ENCODE measurements at regions not wholly inside any gene's neighbourhood (a gene's known extent, or its start where the extent isn't known, plus 50 kb on each side); places are given as distances from the start of the nearest gene placed in this dataset.
A peak's percentile ranks its signal among the peaks of the same experiment; 100 is the strongest.
"Not testable (repeated sequence)": the region's sequence is repeated elsewhere in the genome, so short reads cannot be mapped to it uniquely, and the experiment has no call there.

DNA sequence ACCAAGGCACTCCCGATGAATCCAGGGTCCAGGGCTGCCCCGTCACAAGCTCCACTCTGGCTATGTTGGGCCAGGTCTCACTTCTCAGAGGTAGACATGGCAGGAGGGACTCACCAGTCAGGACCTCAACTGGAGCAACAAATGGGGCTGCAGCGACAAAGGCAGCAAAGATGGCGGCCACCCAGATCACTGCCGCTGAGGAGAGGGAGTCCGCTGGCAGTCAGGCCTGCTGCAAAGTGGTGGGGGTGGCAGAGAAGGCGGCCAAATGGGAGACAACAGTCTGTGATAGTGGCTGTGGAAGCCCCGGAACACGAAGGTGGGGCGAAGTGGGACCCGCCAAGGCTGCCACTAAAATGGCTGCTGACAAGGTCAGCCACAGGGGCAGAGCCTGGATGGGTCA, 143.3 kb upstream of the RADX start:
- DNase-seq (no peak), ATAC-seq (no peak)
- TF ChIP-seq, protein P1, sequence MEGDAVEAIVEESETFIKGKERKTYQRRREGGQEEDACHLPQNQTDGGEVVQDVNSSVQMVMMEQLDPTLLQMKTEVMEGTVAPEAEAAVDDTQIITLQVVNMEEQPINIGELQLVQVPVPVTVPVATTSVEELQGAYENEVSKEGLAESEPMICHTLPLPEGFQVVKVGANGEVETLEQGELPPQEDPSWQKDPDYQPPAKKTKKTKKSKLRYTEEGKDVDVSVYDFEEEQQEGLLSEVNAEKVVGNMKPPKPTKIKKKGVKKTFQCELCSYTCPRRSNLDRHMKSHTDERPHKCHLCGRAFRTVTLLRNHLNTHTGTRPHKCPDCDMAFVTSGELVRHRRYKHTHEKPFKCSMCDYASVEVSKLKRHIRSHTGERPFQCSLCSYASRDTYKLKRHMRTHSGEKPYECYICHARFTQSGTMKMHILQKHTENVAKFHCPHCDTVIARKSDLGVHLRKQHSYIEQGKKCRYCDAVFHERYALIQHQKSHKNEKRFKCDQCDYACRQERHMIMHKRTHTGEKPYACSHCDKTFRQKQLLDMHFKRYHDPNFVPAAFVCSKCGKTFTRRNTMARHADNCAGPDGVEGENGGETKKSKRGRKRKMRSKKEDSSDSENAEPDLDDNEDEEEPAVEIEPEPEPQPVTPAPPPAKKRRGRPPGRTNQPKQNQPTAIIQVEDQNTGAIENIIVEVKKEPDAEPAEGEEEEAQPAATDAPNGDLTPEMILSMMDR (IDR thresholded peaks at IDR 0.05) = no peak
- Histone ChIP-seq H3K4me3 (no peak overlapping the region), H3K4me1 (no peaks in the 10 kb centered on the region), H3K27me3 (ENCODE audit: low read depth) (no peaks in the 10 kb centered on the region), H3K9me3 (no peaks in the 10 kb centered on the region), H3K27ac (no peak overlapping the region), H3K36me3 (no peaks in the 10 kb centered on the region)
- intact Hi-C loops (cut with DNase I) = no loop called here

- ATAC-seq (no peak), DNase-seq (no peak)
- TF ChIP-seq, protein P1 (IDR thresholded peaks at IDR 0.05) = no peak
- intact Hi-C loops (cut with DNase I) = no loop called here
- no peaks in the 10 kb centered on the region for H3K27me3 ChIP-seq (ENCODE audit: low read depth)
- no peak overlapping the region for H3K4me3 ChIP-seq
- H3K9me3 ChIP-seq = no peaks in the 10 kb centered on the region
- no peaks in the 10 kb centered on the region for H3K4me1 ChIP-seq
- no peaks in the 10 kb centered on the region for H3K36me3 ChIP-seq
- no peak overlapping the region for H3K27ac ChIP-seq
These were observed 131.9 kb upstream of the RADX start for GRCh38 chrX:106479920-106480319.

DNA sequence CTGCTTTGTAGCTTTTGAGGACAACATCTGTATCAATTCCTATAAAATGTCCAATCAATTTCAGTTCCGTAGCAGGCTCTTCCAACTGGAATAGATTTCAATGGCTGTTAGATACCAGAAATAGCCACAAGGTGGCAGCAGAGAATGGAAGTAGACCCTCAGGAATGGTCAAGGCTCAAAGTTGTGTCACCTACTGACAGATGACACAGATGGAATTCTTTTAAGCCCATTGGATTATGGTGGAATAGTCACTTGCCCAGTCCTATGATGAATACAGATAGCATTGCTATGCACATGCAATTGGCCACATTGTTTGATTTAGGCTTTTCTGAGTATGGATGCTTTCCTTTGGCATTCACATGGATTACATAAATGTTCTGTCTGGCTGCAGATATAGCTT, 130.4 kb upstream of the RADX start:
- ATAC-seq (peak; percentile 75 to 81), DNase-seq (no peak)
- TF ChIP-seq, protein P1 (IDR thresholded peaks at IDR 0.05) = peak; percentile 61
- Histone ChIP-seq H3K4me3 (no peak overlapping the region), H3K4me1 (no peaks in the 10 kb centered on the region), H3K36me3 (no peaks in the 10 kb centered on the region), H3K27me3 (ENCODE audit: low read depth) (no peaks in the 10 kb centered on the region), H3K9me3 (no peaks in the 10 kb centered on the region), H3K27ac (no peak overlapping the region)
- intact Hi-C loops (cut with DNase I) = no loop called here

- intact Hi-C loops (cut with DNase I) = no loop called here
- TF ChIP-seq, protein P1 (IDR thresholded peaks at IDR 0.05) = no peak
- no peak for DNase-seq
- no peak overlapping the region for H3K4me3 ChIP-seq
- no peaks in the 10 kb centered on the region for H3K27me3 ChIP-seq (ENCODE audit: low read depth)
- no peaks in the 10 kb centered on the region for H3K4me1 ChIP-seq
- no peak overlapping the region for H3K27ac ChIP-seq
- H3K36me3 ChIP-seq = no peaks in the 10 kb centered on the region
- ATAC-seq = peak; percentile 34 to 75
- no peaks in the 10 kb centered on the region for H3K9me3 ChIP-seq
These were observed 127.5 kb upstream of the RADX start for GRCh38 chrX:106484233-106484632.

- H3K36me3 ChIP-seq; H3K27me3 ChIP-seq (ENCODE audit: low read depth); H3K9me3 ChIP-seq; DNase-seq; intact Hi-C loops (cut with DNase I); ATAC-seq; H3K4me3 ChIP-seq; H3K27ac ChIP-seq; H3K4me1 ChIP-seq: not testable (repeated sequence)
These were observed 118.5 kb upstream of the RADX start for GRCh38 chrX:106493210-106493816.

GRCh38 chrX:106499473-106499872, 112.3 kb upstream of the RADX start:
- no peak for ATAC-seq
- DNase-seq = no peak
- intact Hi-C loops (cut with DNase I) = no loop called here
- H3K9me3 ChIP-seq = no peaks in the 10 kb centered on the region
- no peak overlapping the region for H3K4me3 ChIP-seq
- H3K27me3 ChIP-seq (ENCODE audit: low read depth) = no peaks in the 10 kb centered on the region
- H3K36me3 ChIP-seq = no peaks in the 10 kb centered on the region
- H3K4me1 ChIP-seq = no peaks in the 10 kb centered on the region
- TF ChIP-seq, protein P1 (IDR thresholded peaks at IDR 0.05) = no peak
- H3K27ac ChIP-seq = no peak overlapping the region

Measured in lower lobe of right lung (tissue), 2 donors.